Brain microvascular endothelial cell (primary cell): ENCODE measurements at regions not wholly inside any gene's neighbourhood (a gene's known extent, or its start where the extent isn't known, plus 50 kb on each side); places are given as distances from the start of the nearest gene placed in this dataset.

Source experiments
- DNase-seq: peaks from one replicate; pipeline ENCODE4 v3.0.0-alpha.2; 2020
- H3K27ac ChIP-seq: fragments of 250-450 bp; sonication (Bioruptor Pico); 2 replicates; pipeline ENCODE4 v1.5.1; 2020; ENCODE audit warnings: mild to moderate bottlenecking, moderate library complexity
- H3K27me3 ChIP-seq: fragments of 250-450 bp; sonication (Bioruptor Pico); replicated peaks from 2 replicates; pipeline ENCODE4 v1.5.1; 2020; ENCODE audit warnings: mild to moderate bottlenecking
- H3K36me3 ChIP-seq: fragments of 250-450 bp; sonication (Bioruptor Pico); replicated peaks from 2 replicates; pipeline ENCODE4 v1.5.1; 2020; ENCODE audit warnings: mild to moderate bottlenecking
- H3K4me3 ChIP-seq: 2 replicates; pipeline ENCODE4 v1.5.1; 2011; ENCODE audit warnings: low read depth, mild to moderate bottlenecking, control low read depth, low read length, moderate library complexity
- in situ Hi-C: cut with HindIII; loops from 2 replicates; pipeline ENCODE4 v1.10.0; 2017; ENCODE audit warnings: low sequenced_read_pairs, low pct_ligation_motif_present
- TF ChIP-seq, protein P1 (sequence below): IDR thresholded peaks from 2 replicates; pipeline ENCODE4 v1.5.1; 2011; ENCODE audit warnings: low read depth, mild to moderate bottlenecking, moderate library complexity, low read length, control low read depth, inconsistent platforms; ENCODE audit errors: missing control alignments

DNA sequence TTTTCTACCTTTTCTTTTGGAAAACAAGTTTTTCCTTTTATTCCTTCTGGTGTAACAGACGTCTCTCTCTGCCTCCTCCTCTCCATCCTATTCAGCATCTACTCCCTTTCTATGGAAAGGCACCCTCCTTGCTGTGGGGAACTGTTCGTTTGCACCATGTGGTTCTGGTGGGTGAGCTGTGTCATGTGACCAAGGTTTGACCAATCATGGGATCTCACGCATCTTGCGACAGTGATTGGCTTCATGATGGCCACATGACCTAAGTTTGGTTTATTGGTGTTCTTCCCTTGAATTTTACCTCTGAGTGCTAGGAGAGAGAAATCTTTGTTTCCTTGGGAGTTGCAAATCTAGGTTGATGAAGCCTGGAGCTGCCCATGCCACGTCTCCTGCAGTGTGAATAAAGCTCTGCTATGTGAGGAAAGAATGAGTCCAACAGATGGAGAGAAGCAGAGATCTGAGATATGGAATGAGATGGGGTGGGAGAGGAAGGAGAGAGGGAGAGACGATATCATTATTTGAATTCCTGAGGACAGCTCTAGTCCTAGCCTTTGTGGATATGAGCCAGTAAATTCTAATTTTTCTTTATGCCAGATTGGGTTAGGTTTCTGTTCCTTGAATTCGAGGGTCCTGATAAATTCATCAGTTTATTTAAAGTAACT is 178.8 kb upstream of the IL12B start:
- no peaks in the 10 kb centered on the region for H3K27me3 ChIP-seq
- H3K4me3 ChIP-seq = no peak overlapping the region
- TF ChIP-seq, protein P1, sequence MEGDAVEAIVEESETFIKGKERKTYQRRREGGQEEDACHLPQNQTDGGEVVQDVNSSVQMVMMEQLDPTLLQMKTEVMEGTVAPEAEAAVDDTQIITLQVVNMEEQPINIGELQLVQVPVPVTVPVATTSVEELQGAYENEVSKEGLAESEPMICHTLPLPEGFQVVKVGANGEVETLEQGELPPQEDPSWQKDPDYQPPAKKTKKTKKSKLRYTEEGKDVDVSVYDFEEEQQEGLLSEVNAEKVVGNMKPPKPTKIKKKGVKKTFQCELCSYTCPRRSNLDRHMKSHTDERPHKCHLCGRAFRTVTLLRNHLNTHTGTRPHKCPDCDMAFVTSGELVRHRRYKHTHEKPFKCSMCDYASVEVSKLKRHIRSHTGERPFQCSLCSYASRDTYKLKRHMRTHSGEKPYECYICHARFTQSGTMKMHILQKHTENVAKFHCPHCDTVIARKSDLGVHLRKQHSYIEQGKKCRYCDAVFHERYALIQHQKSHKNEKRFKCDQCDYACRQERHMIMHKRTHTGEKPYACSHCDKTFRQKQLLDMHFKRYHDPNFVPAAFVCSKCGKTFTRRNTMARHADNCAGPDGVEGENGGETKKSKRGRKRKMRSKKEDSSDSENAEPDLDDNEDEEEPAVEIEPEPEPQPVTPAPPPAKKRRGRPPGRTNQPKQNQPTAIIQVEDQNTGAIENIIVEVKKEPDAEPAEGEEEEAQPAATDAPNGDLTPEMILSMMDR = no peak
- H3K36me3 ChIP-seq = no peaks in the 10 kb centered on the region
- in situ Hi-C loops = no loop called here
- no peak for DNase-seq
- no peak overlapping the region for H3K27ac ChIP-seq

DNA sequence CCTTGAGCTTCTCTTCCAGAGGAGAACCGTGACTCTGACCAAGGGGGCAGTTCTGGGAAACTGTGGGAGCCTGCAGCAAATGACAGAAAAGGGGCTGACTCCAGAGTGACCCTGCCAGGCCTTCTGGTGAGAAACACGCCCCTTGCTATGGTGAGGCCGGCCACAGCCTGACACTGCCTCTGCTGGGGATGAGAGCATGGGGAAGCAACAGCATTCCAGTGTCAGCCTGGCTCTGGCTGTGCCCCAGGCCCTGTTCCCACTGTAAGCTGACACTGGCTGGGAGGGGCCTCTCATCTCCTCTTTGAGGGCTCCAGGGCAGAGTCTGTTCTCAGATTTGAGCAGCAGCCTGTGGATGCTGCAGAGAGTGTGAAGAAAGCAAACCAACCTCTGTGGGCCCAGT is 180.0 kb upstream of the IL12B start:
- TF ChIP-seq, protein P1 = peak; percentile 41
- in situ Hi-C loops = no loop called here
- DNase-seq = peak; percentile 88
- H3K27me3 ChIP-seq = no peaks in the 10 kb centered on the region
- H3K27ac ChIP-seq = peak overlapping the region; percentile 57
- no peak overlapping the region for H3K4me3 ChIP-seq
- no peaks in the 10 kb centered on the region for H3K36me3 ChIP-seq

DNA sequence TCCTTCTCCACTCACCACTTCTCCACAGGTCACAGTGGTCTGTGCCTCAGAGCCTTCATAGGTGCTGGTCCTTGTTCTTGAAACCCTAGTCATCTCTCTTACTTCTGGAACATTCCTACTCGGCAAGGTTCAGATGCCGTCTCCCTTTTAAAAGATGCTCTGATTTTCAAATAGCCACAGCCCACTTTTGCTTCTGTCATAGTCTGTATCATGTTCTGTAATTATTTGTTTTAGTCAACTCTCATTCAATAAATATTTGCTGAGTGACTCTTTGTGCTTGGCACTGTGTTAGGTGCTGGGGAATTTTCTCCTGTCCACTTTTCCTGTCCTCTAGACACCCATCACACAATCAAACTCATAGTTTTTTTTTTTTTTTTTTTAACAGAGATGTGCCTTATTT is 181.3 kb upstream of the IL12B start:
- in situ Hi-C loops = no loop called here
- TF ChIP-seq, protein P1 = no peak
- H3K4me3 ChIP-seq = no peak overlapping the region
- H3K27me3 ChIP-seq = no peaks in the 10 kb centered on the region
- DNase-seq = no peak
- no peak overlapping the region for H3K27ac ChIP-seq
- no peaks in the 10 kb centered on the region for H3K36me3 ChIP-seq

DNA sequence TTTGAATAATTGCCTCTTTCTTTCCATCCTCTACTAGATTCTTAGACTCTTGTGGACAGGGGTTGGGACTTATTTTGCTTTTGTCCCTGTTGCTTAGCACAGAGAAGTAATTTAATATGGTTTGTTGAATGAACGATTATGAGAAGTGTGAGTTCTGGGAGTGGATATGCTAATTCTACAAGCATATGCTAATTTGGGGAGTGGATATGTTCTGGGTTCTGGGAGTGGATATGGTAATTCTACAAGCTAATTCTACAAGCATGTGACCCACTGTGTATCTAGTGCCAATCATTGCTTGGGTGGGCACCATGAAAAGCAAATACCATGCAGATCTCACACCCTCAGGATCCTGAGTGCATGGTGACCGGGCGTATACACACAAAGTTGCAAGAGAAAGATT is 181.8 kb upstream of the IL12B start:
- no peaks in the 10 kb centered on the region for H3K27me3 ChIP-seq
- H3K27ac ChIP-seq = no peak overlapping the region
- TF ChIP-seq, protein P1 = no peak
- no peak for DNase-seq
- in situ Hi-C loops = no loop called here
- no peaks in the 10 kb centered on the region for H3K36me3 ChIP-seq
- no peak overlapping the region for H3K4me3 ChIP-seq

DNA sequence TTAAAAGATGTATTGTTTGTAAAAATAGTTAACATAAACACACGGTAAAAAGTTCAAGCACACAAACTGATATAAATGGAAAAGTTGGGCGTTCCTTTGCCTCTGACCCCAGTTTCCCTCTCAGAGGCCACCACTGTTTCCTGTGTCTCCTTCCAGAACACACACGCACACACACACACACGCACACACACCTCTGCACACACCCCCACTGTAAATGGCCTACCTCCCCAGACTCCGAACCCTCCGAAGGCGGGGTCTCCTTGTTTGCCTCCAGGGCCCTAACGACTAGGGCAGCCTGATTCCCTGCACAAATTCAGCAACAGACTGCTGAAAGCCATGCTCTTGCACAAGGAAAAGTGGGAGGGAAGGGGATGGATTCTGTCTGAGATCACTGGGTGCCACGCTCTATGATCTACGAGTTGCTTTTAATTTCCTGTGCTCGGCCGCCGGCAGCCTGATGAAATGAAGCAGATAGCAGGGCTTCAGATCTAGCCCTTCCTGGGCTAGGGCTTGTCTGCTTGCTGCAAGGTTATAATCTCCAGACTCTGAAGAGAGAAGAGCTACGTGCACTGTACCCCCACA is 184.0 kb upstream of the IL12B start:
- TF ChIP-seq, protein P1 = no peak
- Histone ChIP-seq H3K36me3 (no peaks in the 10 kb centered on the region), H3K27ac (no peak overlapping the region), H3K27me3 (no peaks in the 10 kb centered on the region), H3K4me3 (no peak overlapping the region)
- no peak for DNase-seq
- in situ Hi-C loops = no loop called here

DNA sequence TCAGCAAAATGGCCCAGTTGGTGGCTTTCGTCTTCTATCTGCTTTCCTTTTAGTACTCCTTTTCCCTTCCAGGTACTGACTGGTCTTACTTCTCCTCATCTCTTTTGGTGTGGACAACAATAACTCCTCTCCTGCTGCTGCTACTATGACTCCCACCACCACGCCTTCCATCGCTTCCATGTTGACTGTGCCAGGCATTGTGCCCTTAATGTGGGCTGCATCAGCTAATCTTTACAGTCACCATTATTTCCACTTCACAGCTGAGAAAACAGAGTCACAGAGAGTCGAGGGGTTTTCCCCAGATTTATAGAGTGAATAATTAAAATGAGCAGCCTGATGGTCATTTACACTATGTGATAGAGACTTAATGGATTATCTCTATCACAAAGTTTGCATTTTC is 184.9 kb upstream of the IL12B start:
- TF ChIP-seq, protein P1 = no peak
- H3K27me3 ChIP-seq = no peaks in the 10 kb centered on the region
- no peaks in the 10 kb centered on the region for H3K36me3 ChIP-seq
- H3K4me3 ChIP-seq = no peak overlapping the region
- in situ Hi-C loops = no loop called here
- no peak for DNase-seq
- H3K27ac ChIP-seq = no peak overlapping the region
